ENCODE measurements at regions not wholly inside any gene's neighbourhood (a gene's known extent, or its start where the extent isn't known, plus 50 kb on each side); places are given as distances from the start of the nearest gene placed in this dataset.
"Not testable (repeated sequence)": the region's sequence is repeated elsewhere in the genome, so short reads cannot be mapped to it uniquely, and the experiment has no call there.

DNA sequence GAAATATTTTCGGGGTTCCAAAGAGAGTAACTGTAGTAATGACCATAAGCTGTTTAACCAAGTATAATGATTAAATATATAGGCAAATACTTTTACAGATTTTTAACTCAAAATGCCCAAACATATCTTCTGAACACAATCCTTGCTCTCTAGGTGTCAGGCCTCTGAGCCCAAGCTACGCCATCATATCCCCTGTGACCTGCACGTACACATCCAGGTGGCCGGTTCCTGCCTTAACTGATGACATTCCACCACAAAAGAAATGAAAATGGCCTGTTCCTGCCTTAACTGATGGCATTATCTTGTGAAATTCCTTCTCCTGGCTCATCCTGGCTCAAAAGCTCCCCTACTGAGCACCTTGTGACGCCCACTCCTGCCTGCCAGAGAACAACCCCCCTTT lies 1305.1 kb upstream of the ACVR2A start:
- TF ChIP-seq, protein P1, sequence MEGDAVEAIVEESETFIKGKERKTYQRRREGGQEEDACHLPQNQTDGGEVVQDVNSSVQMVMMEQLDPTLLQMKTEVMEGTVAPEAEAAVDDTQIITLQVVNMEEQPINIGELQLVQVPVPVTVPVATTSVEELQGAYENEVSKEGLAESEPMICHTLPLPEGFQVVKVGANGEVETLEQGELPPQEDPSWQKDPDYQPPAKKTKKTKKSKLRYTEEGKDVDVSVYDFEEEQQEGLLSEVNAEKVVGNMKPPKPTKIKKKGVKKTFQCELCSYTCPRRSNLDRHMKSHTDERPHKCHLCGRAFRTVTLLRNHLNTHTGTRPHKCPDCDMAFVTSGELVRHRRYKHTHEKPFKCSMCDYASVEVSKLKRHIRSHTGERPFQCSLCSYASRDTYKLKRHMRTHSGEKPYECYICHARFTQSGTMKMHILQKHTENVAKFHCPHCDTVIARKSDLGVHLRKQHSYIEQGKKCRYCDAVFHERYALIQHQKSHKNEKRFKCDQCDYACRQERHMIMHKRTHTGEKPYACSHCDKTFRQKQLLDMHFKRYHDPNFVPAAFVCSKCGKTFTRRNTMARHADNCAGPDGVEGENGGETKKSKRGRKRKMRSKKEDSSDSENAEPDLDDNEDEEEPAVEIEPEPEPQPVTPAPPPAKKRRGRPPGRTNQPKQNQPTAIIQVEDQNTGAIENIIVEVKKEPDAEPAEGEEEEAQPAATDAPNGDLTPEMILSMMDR (IDR thresholded peaks at IDR 0.05): not testable (repeated sequence)
- TF ChIP-seq POLR2A (IDR thresholded peaks at IDR 0.05): not testable (repeated sequence)

Measured in uterus (tissue), 2 donors.